Activated CD4-positive, alpha-beta T cell treated with anti-CD3 and anti-CD28 coated beads for 48 hours (primary cell): ENCODE measurements at regions not wholly inside any gene's neighbourhood (a gene's known extent, or its start where the extent isn't known, plus 50 kb on each side); places are given as distances from the start of the nearest gene placed in this dataset.
A peak's percentile ranks its signal among the peaks of the same experiment; 100 is the strongest.

Experiments used
- DNase-seq: peaks from one replicate; pipeline ENCODE4 v3.0.0-alpha.2; 2020

- no peak for DNase-seq
Measured at GRCh38 chr19:29092712-29093552, 120.0 kb downstream of the UQCRFS1 start.

GRCh38 chr19:29090783-29091526 lies 122.0 kb downstream of the UQCRFS1 start:
- no peak for DNase-seq

GRCh38 chr19:29089315-29089870 lies 123.6 kb downstream of the UQCRFS1 start:
- DNase-seq = no peak

- DNase-seq = no peak
Measured at GRCh38 chr19:29088761-29089160, 124.2 kb downstream of the UQCRFS1 start.

GRCh38 chr19:29086646-29087045 lies 126.3 kb downstream of the UQCRFS1 start:
- DNase-seq = no peak

- DNase-seq = no peak
Measured at GRCh38 chr19:29086182-29086581, 126.8 kb downstream of the UQCRFS1 start.

- no peak for DNase-seq
Measured at GRCh38 chr19:29085630-29086029, 127.3 kb downstream of the UQCRFS1 start.

GRCh38 chr19:29085206-29085605 lies 127.7 kb downstream of the UQCRFS1 start:
- no peak for DNase-seq

GRCh38 chr19:29084266-29084665 lies 128.7 kb downstream of the UQCRFS1 start:
- peak; percentile 8 for DNase-seq

- DNase-seq = no peak
Measured at GRCh38 chr19:29083863-29084262, 129.1 kb downstream of the UQCRFS1 start.

GRCh38 chr19:29079356-29080032 lies 133.5 kb downstream of the UQCRFS1 start:
- DNase-seq = no peak

- DNase-seq = no peak
Measured at GRCh38 chr19:29076963-29077362, 136.0 kb downstream of the UQCRFS1 start.

GRCh38 chr19:29076161-29076560 lies 136.8 kb downstream of the UQCRFS1 start:
- DNase-seq = no peak

GRCh38 chr19:29075149-29075548 lies 137.8 kb downstream of the UQCRFS1 start:
- no peak for DNase-seq

GRCh38 chr19:29074579-29074978 lies 138.4 kb downstream of the UQCRFS1 start:
- no peak for DNase-seq

GRCh38 chr19:29067831-29068230 lies 145.1 kb downstream of the UQCRFS1 start:
- no peak for DNase-seq

GRCh38 chr19:29062475-29063435 lies 150.2 kb downstream of the UQCRFS1 start:
- DNase-seq = no peak

GRCh38 chr19:29060813-29061364 lies 152.1 kb downstream of the UQCRFS1 start:
- DNase-seq = no peak

GRCh38 chr19:29056535-29056934 lies 156.4 kb downstream of the UQCRFS1 start:
- DNase-seq = no peak

GRCh38 chr19:29054886-29055675 lies 157.9 kb downstream of the UQCRFS1 start:
- no peak for DNase-seq

- no peak for DNase-seq
Measured at GRCh38 chr19:29048873-29049272, 164.1 kb downstream of the UQCRFS1 start.
